Lung (tissue), 11 donors: ENCODE measurements at regions not wholly inside any gene's neighbourhood (a gene's known extent, or its start where the extent isn't known, plus 50 kb on each side); places are given as distances from the start of the nearest gene placed in this dataset.

ENCODE experiments used
- ATAC-seq: fragments of 200-7000 bp; cut with Tn5 transposase; one replicate; pipeline ENCODE4 v1.9.1; 2020; ENCODE audit warnings: moderate number of reproducible peaks; ENCODE audit not compliant: insufficient read depth, low FRiP score
- DNase-seq, 3 donors: peaks; one replicate each; pipeline ENCODE4 v3.0.0-alpha.2; 2013 to 2017
- H3K27ac ChIP-seq, 2 donors: one replicate each; pipeline ENCODE4 v1.5.1; 2013; ENCODE audit warnings: mild to moderate bottlenecking in 2 of 2, moderate library complexity in 2 of 2, control low read depth in 1 of 2, inconsistent platforms in 1 of 2, low read depth in 1 of 2, low read length in 1 of 2
- H3K27me3 ChIP-seq, 3 donors: one replicate each; pipeline ENCODE4 v1.5.1; 2013; ENCODE audit warnings: low read length in 2 of 3; ENCODE audit not compliant: control insufficient read depth in 3 of 3, insufficient read depth in 3 of 3
- H3K36me3 ChIP-seq, 4 donors: one replicate each; pipeline ENCODE4 v1.5.1; 2013; ENCODE audit warnings: low read length in 4 of 4, mild to moderate bottlenecking in 1 of 4, moderate library complexity in 1 of 4; ENCODE audit not compliant: control insufficient read depth in 4 of 4, insufficient read depth in 4 of 4
- H3K4me1 ChIP-seq, 5 donors: one replicate each; pipeline ENCODE4 v1.5.1; 2013; ENCODE audit warnings: low read length in 5 of 5, mild to moderate bottlenecking in 2 of 5, moderate library complexity in 1 of 5; ENCODE audit not compliant: control insufficient read depth in 5 of 5, insufficient read depth in 5 of 5
- H3K4me3 ChIP-seq: one replicate; pipeline ENCODE4 v1.5.1; 2013; ENCODE audit warnings: mild to moderate bottlenecking, control low read depth, moderate library complexity
- H3K9ac ChIP-seq, 2 donors: one replicate each; pipeline ENCODE4 v1.5.1; 2013; ENCODE audit warnings: low read length in 2 of 2, control low read depth in 1 of 2; ENCODE audit not compliant: insufficient read depth in 1 of 2
- H3K9me3 ChIP-seq, 4 donors: one replicate each; pipeline ENCODE4 v1.5.1; 2013; ENCODE audit warnings: low read length in 3 of 4, mild to moderate bottlenecking in 1 of 4, moderate library complexity in 1 of 4; ENCODE audit not compliant: control insufficient read depth in 4 of 4, insufficient read depth in 3 of 4
- WGBS, 2 donors: extraction: QIAGEN DNeasy Blood & Tissue Kit; methylation state at CpG; one replicate each; pipeline ENCODE4 v1.1.7; 2013; 5-methylcytosine and 5-hydroxymethylcytosine counted together
- TF ChIP-seq, protein P1 (sequence below): IDR thresholded peaks from 2 replicates; pipeline ENCODE4 v1.5.1; 2012; ENCODE audit warnings: mild to moderate bottlenecking; ENCODE audit errors: control extremely low read depth, extremely low read depth
- donor health status: control.
- donor health status: control.
- donor health status: Bipolar disorder and iron deficiency.
- donor health status: healthy.
- donor health status: DM: yes; HTN: yes; CAD: no.

DNA sequence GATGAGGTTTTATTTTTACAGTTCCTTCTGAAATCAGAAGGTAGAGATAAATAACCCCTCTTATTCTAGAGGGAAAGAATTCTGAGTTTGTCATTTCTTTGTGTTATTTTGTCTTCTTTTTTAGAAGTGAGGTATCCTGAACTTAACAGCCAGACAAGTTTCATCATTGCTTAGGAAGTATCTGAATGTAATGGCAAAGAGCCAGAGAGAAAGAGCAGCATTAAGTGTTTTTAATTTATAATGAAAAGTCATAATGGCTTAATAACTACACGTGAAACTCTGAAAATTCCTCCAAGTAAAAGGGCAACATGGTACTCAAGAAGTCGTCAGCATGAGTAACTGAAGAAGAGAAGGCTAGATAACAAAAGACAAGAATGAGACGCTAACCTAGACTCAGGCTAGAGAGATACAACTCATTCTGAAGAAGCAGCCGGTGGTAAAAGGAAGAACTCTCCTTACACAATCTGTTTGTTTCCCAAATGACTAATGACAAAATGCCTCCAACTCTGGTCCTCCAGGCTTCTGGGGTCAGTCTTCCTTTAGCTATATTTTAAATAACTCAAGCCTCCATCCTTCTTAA lies 116.2 kb upstream of the NECTIN3 start:
- no peaks in the 10 kb centered on the region for H3K4me1 ChIP-seq
- H3K9ac ChIP-seq, result no peak overlapping the region
- no peak overlapping the region for H3K27ac ChIP-seq
- TF ChIP-seq, protein P1, sequence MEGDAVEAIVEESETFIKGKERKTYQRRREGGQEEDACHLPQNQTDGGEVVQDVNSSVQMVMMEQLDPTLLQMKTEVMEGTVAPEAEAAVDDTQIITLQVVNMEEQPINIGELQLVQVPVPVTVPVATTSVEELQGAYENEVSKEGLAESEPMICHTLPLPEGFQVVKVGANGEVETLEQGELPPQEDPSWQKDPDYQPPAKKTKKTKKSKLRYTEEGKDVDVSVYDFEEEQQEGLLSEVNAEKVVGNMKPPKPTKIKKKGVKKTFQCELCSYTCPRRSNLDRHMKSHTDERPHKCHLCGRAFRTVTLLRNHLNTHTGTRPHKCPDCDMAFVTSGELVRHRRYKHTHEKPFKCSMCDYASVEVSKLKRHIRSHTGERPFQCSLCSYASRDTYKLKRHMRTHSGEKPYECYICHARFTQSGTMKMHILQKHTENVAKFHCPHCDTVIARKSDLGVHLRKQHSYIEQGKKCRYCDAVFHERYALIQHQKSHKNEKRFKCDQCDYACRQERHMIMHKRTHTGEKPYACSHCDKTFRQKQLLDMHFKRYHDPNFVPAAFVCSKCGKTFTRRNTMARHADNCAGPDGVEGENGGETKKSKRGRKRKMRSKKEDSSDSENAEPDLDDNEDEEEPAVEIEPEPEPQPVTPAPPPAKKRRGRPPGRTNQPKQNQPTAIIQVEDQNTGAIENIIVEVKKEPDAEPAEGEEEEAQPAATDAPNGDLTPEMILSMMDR, result no peak
- no peaks in the 10 kb centered on the region for H3K27me3 ChIP-seq
- no peak overlapping the region for H3K4me3 ChIP-seq
- H3K36me3 ChIP-seq, result no peaks in the 10 kb centered on the region
- WGBS, 2 donors, result 64 to 76% methylated on average over 4 of the region's 4 CpGs
- DNase-seq, result peak in 2 of 3 donors; percentile 6 to 25
- H3K9me3 ChIP-seq, result peaks cover 0 to 6% (median 0%) of the 10 kb centered on the region in 4 donors
- no peak for ATAC-seq

DNA sequence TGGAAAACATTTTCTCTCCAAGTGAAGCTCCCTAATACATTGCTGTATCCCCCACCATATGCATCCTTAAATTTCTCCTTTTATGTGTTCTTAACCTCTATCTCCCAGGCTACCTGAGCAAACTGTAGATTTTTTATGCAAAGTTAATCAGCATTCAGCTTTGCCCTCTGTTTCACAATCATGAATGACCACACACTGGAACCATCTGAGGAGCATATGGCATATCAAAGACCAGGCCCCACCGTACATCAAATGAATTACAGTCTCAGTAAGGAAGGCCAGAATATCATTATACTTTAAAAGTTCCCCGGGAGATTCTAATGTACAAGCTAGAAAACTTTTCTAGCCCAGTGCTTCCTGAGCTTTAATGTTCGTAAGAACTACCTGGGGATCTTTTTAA lies 115.5 kb upstream of the NECTIN3 start:
- H3K4me3 ChIP-seq, result no peak overlapping the region
- TF ChIP-seq, protein P1, result no peak
- H3K9ac ChIP-seq, result no peak overlapping the region
- DNase-seq (no peak), ATAC-seq (no peak)
- no peaks in the 10 kb centered on the region for H3K36me3 ChIP-seq
- no peaks in the 10 kb centered on the region for H3K27me3 ChIP-seq
- H3K9me3 ChIP-seq, result peaks cover 0 to 4% (median 0%) of the 10 kb centered on the region in 4 donors
- H3K4me1 ChIP-seq, result no peaks in the 10 kb centered on the region
- no peak overlapping the region for H3K27ac ChIP-seq
- 90 to 94% methylated on average over 3 of the region's 3 CpGs for WGBS, 2 donors

- Histone ChIP-seq H3K36me3 (no peaks in the 10 kb centered on the region), H3K27ac (no peak overlapping the region), H3K4me1 (no peaks in the 10 kb centered on the region), H3K4me3 (no peak overlapping the region), H3K9ac (no peak overlapping the region), H3K9me3 (no peaks in the 10 kb centered on the region), H3K27me3 (no peaks in the 10 kb centered on the region)
- no peak for DNase-seq
- ATAC-seq, result no peak
- WGBS, 2 donors, result 90 to 95% methylated on average over 1 of the region's 1 CpG
- TF ChIP-seq, protein P1, result no peak
These were observed 114.2 kb upstream of the NECTIN3 start for GRCh38 chr3:110957247-110958025.
